AG09309 (cell line): ENCODE measurements at regions not wholly inside any gene's neighbourhood (a gene's known extent, or its start where the extent isn't known, plus 50 kb on each side); places are given as distances from the start of the nearest gene placed in this dataset.

ENCODE experiments used
- DNase-seq: peaks from one replicate; pipeline ENCODE4 v3.0.0-alpha.2; 2010; ENCODE audit warnings: low read depth
- H3K4me3 ChIP-seq: 2 replicates; pipeline ENCODE4 v1.5.1; 2011; ENCODE audit warnings: mild to moderate bottlenecking, low read depth, low read length, moderate library complexity; ENCODE audit not compliant: control insufficient read depth
- CTCF ChIP-seq: IDR thresholded peaks from 2 replicates; pipeline ENCODE4 v1.5.1; 2011; ENCODE audit warnings: mild to moderate bottlenecking, low read depth, low read length, inconsistent platforms; ENCODE audit not compliant: insufficient read depth, control insufficient read depth; ENCODE audit errors: missing control alignments

- no peak for DNase-seq
- TF ChIP-seq CTCF = no peak
- H3K4me3 ChIP-seq = no peak overlapping the region
Measured at GRCh38 chr1:95578462-95578861, 344.5 kb downstream of the RWDD3 start.

- no peak for TF ChIP-seq CTCF
- DNase-seq = no peak
- no peak overlapping the region for H3K4me3 ChIP-seq
Measured at GRCh38 chr1:95582191-95582590, 348.2 kb downstream of the RWDD3 start.

GRCh38 chr1:95582746-95583145 lies 348.7 kb downstream of the RWDD3 start:
- DNase-seq = no peak
- H3K4me3 ChIP-seq = no peak overlapping the region
- no peak for TF ChIP-seq CTCF

- no peak overlapping the region for H3K4me3 ChIP-seq
- DNase-seq = no peak
- TF ChIP-seq CTCF = no peak
Measured at GRCh38 chr1:95583661-95584210, 349.7 kb downstream of the RWDD3 start.

GRCh38 chr1:95584315-95584714 lies 350.3 kb downstream of the RWDD3 start:
- no peak for DNase-seq
- no peak for TF ChIP-seq CTCF
- H3K4me3 ChIP-seq = no peak overlapping the region

GRCh38 chr1:95604771-95605170 lies 370.8 kb downstream of the RWDD3 start:
- TF ChIP-seq CTCF = no peak
- DNase-seq = no peak
- H3K4me3 ChIP-seq = no peak overlapping the region

- H3K4me3 ChIP-seq = no peak overlapping the region
- no peak for TF ChIP-seq CTCF
- DNase-seq = no peak
Measured at GRCh38 chr1:95614197-95614596, 380.2 kb downstream of the RWDD3 start.
